ENCODE measurements at regions not wholly inside any gene's neighbourhood (a gene's known extent, or its start where the extent isn't known, plus 50 kb on each side); places are given as distances from the start of the nearest gene placed in this dataset.

GRCh38 chr6:8809662-8810061, 374.3 kb upstream of the SLC35B3 start:
- no peaks in the 10 kb centered on the region for H3K27me3 ChIP-seq (ENCODE audit: insufficient read depth, low read length)
- ChIA-PET RAD21 (ENCODE audit: low non-redundant PET in 1 of 2, low total read pairs in 2 of 2, uncharacterized antibody in 2 of 2, unreplicated experiment in 2 of 2) (no interaction called here), CTCF (no interaction called here), POLR2A (no interaction called here)
- BruUV-seq (replicated peaks) = no TSS peak
- H4K20me1 ChIP-seq (ENCODE audit: insufficient read depth) = no peaks in the 10 kb centered on the region
- no peak overlapping the region for H3K4me2 ChIP-seq (ENCODE audit: low read length)
- H3K27ac ChIP-seq (ENCODE audit: low read depth, low read length) = no peak overlapping the region
- no peak overlapping the region for H2AFZ ChIP-seq (ENCODE audit: low read depth, low read length, poor library complexity, severe bottlenecking)
- H3K36me3 ChIP-seq (ENCODE audit: control insufficient read depth in 1 of 2, insufficient read depth in 2 of 2, low read length in 2 of 2) = no peaks in the 10 kb centered on the region
- intact Hi-C loops (cut with micrococcal nuclease) = no loop called here
- TF ChIP-seq JUND (IDR thresholded peaks at IDR 0.05) (no peak), ZFX (IDR thresholded peaks at IDR 0.05) (no peak), YY1 (IDR thresholded peaks at IDR 0.05; ENCODE audit: extremely low read depth, insufficient replicate concordance, low read depth, low read length) (no peak), ELF1 (IDR thresholded peaks at IDR 0.05; ENCODE audit: borderline replicate concordance, low read depth) (no peak), SRF (IDR thresholded peaks at IDR 0.05; ENCODE audit: low read depth) (no peak), POLR2AphosphoS5 (IDR thresholded peaks at IDR 0.05; ENCODE audit: low read depth, low read length) (no peak), SIN3A (IDR thresholded peaks at IDR 0.05; ENCODE audit: low read depth) (no peak), POLR2A (IDR thresholded peaks at IDR 0.05; ENCODE audit: borderline replicate concordance, extremely low read depth, insufficient read depth, insufficient read length) (no peak), RAD21 (IDR thresholded peaks at IDR 0.05; ENCODE audit: low read depth) (no peak), EZH2phosphoT487 (IDR thresholded peaks at IDR 0.05; ENCODE audit: borderline replicate concordance) (no peak)
- no peak overlapping the region for H3K9ac ChIP-seq (ENCODE audit: low read length)
- no peak for ATAC-seq
- H3K4me1 ChIP-seq (ENCODE audit: control insufficient read depth in 1 of 2, insufficient read depth in 2 of 2, low read length in 2 of 2) = no peaks in the 10 kb centered on the region
- no peak overlapping the region for H3K4me3 ChIP-seq (replicated peaks in 1 of 2; ENCODE audit: low read depth in 1 of 2, low read length in 2 of 2)
- no peaks in the 10 kb centered on the region for H3K79me2 ChIP-seq (ENCODE audit: insufficient read depth, low read length)
- DNase-seq (ENCODE audit: low read depth, low spot score) = no peak
- H3K9me3 ChIP-seq (ENCODE audit: control insufficient read depth in 1 of 2, insufficient read depth in 1 of 2, low read depth in 1 of 2, low read length in 2 of 2) = no peaks in the 10 kb centered on the region
- no peaks in the 10 kb centered on the region for H3K9me2 ChIP-seq (ENCODE audit: insufficient read depth)

GRCh38 chr6:8803181-8803760, 367.9 kb upstream of the SLC35B3 start:
- no TSS peak for BruUV-seq (replicated peaks)
- Histone ChIP-seq H3K9me3 (ENCODE audit: control insufficient read depth in 1 of 2, insufficient read depth in 1 of 2, low read depth in 1 of 2, low read length in 2 of 2) (no peaks in the 10 kb centered on the region), H3K4me3 (replicated peaks in 1 of 2; ENCODE audit: low read depth in 1 of 2, low read length in 2 of 2) (no peak overlapping the region), H3K4me1 (ENCODE audit: control insufficient read depth in 1 of 2, insufficient read depth in 2 of 2, low read length in 2 of 2) (no peaks in the 10 kb centered on the region), H3K36me3 (ENCODE audit: control insufficient read depth in 1 of 2, insufficient read depth in 2 of 2, low read length in 2 of 2) (no peaks in the 10 kb centered on the region), H3K27me3 (ENCODE audit: insufficient read depth, low read length) (no peaks in the 10 kb centered on the region), H3K27ac (ENCODE audit: low read depth, low read length) (no peak overlapping the region), H3K9ac (ENCODE audit: low read length) (no peak overlapping the region), H3K4me2 (ENCODE audit: low read length) (no peak overlapping the region), H3K9me2 (ENCODE audit: insufficient read depth) (no peaks in the 10 kb centered on the region), H2AFZ (ENCODE audit: low read depth, low read length, poor library complexity, severe bottlenecking) (no peak overlapping the region), H4K20me1 (ENCODE audit: insufficient read depth) (no peaks in the 10 kb centered on the region), H3K79me2 (ENCODE audit: insufficient read depth, low read length) (no peaks in the 10 kb centered on the region)
- POLR2A ChIA-PET = no interaction called here
- no peak for DNase-seq (ENCODE audit: low read depth, low spot score)
- RAD21 ChIA-PET (ENCODE audit: low non-redundant PET in 1 of 2, low total read pairs in 2 of 2, uncharacterized antibody in 2 of 2, unreplicated experiment in 2 of 2) = no interaction called here
- intact Hi-C loops (cut with micrococcal nuclease) = no loop called here
- ATAC-seq = no peak
- CTCF ChIA-PET = no interaction called here
- TF ChIP-seq SRF (IDR thresholded peaks at IDR 0.05; ENCODE audit: low read depth) (no peak), JUND (IDR thresholded peaks at IDR 0.05) (no peak), EGR1 (IDR thresholded peaks at IDR 0.05; ENCODE audit: low read depth) (no peak), CBX3 (IDR thresholded peaks at IDR 0.05; ENCODE audit: low read depth) (no peak), SIN3A (IDR thresholded peaks at IDR 0.05; ENCODE audit: low read depth) (no peak), ZNF274 (IDR thresholded peaks at IDR 0.05; ENCODE audit: low read depth, low read length) (no peak), FOSL1 (IDR thresholded peaks at IDR 0.05; ENCODE audit: low read depth) (no peak), REST (IDR thresholded peaks at IDR 0.05; ENCODE audit: low read depth) (no peak), MAX (IDR thresholded peaks at IDR 0.05) (no peak), TCF7L2 (IDR thresholded peaks at IDR 0.05; ENCODE audit: borderline replicate concordance, extremely low read depth, insufficient read depth, insufficient read length) (no peak), ATF3 (IDR thresholded peaks at IDR 0.05) (no peak), POLR2AphosphoS5 (IDR thresholded peaks at IDR 0.05; ENCODE audit: low read depth, low read length) (no peak)
